Subcutaneous abdominal adipose tissue (tissue), 5 donors: ENCODE measurements at regions not wholly inside any gene's neighbourhood (a gene's known extent, or its start where the extent isn't known, plus 50 kb on each side); places are given as distances from the start of the nearest gene placed in this dataset.

Experiments
- H3K27ac ChIP-seq: one replicate; pipeline ENCODE4 v1.7.0; 2013; ENCODE audit warnings: low read depth, mild to moderate bottlenecking, inconsistent platforms, low read length, moderate library complexity
- H3K27me3 ChIP-seq, 5 donors: one replicate each; pipeline ENCODE4 v1.7.0; 2013; ENCODE audit warnings: low read length in 5 of 5, inconsistent platforms in 1 of 5; ENCODE audit not compliant: control insufficient read depth in 5 of 5, insufficient read depth in 4 of 5
- H3K36me3 ChIP-seq, 5 donors: one replicate each; pipeline ENCODE4 v1.7.0; 2013; ENCODE audit warnings: low read length in 5 of 5; ENCODE audit not compliant: control insufficient read depth in 5 of 5, insufficient read depth in 5 of 5
- H3K4me1 ChIP-seq, 5 donors: one replicate each; pipeline ENCODE4 v1.7.0; 2013; ENCODE audit warnings: low read length in 5 of 5, mild to moderate bottlenecking in 3 of 5, moderate library complexity in 1 of 5; ENCODE audit not compliant: control insufficient read depth in 5 of 5, insufficient read depth in 5 of 5
- H3K4me3 ChIP-seq, 5 donors: one replicate each; pipeline ENCODE4 v1.7.0; 2013; ENCODE audit warnings: low read length in 5 of 5, low read depth in 1 of 5
- H3K9ac ChIP-seq, 5 donors: one replicate each; pipeline ENCODE4 v1.7.0; 2013; ENCODE audit warnings: low read length in 5 of 5, mild to moderate bottlenecking in 4 of 5, moderate library complexity in 3 of 5
- H3K9me3 ChIP-seq, 5 donors: one replicate each; pipeline ENCODE4 v1.7.0; 2013; ENCODE audit warnings: low read length in 5 of 5; ENCODE audit not compliant: control insufficient read depth in 5 of 5
- donor health status: healthy.
- donor health status: healthy.
- donor health status: healthy.
- donor health status: healthy.
- donor health status: healthy.

DNA sequence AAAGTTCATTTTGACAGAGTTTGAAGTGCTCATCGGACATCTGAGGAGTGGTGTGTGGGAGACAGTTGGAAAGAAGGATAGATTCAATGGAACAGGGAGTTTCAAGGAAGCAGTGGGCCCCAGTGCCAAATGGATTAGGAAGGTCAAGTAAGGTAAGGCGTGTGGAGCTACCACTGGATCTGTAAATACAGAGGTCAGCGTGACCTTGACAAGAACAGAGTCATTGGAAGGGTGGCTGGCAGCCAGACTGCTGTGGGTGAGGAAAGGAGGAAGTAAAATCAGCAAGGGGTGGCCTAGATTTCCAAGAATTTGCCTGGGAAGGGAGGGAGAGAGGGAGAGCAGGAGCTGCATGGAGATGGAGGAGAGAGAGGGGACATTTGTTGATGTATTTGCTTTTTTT is 68.2 kb upstream of the IGF1 start:
- Histone ChIP-seq H3K27me3 (no peaks in the 10 kb centered on the region), H3K36me3 (no peaks in the 10 kb centered on the region), H3K4me1 (peaks cover 0 to 8% (median 0%) of the 10 kb centered on the region in 5 donors), H3K4me3 (no peak overlapping the region), H3K9ac (no peak overlapping the region), H3K9me3 (no peaks in the 10 kb centered on the region), H3K27ac (no peak overlapping the region)

- no peak overlapping the region for H3K9ac ChIP-seq
- H3K27ac ChIP-seq: no peak overlapping the region
- no peak overlapping the region for H3K4me3 ChIP-seq
- H3K9me3 ChIP-seq: no peaks in the 10 kb centered on the region
- H3K27me3 ChIP-seq: peaks cover 0 to 2% (median 0%) of the 10 kb centered on the region in 5 donors
- peaks cover 0 to 3% (median 0%) of the 10 kb centered on the region in 5 donors for H3K4me1 ChIP-seq
- no peaks in the 10 kb centered on the region for H3K36me3 ChIP-seq
These were observed 63.4 kb upstream of the IGF1 start for GRCh38 chr12:102543494-102544485.

GRCh38 chr12:102542816-102543440 is 62.6 kb upstream of the IGF1 start:
- peaks cover 0 to 3% (median 0%) of the 10 kb centered on the region in 5 donors for H3K4me1 ChIP-seq
- no peak overlapping the region for H3K9ac ChIP-seq
- no peaks in the 10 kb centered on the region for H3K9me3 ChIP-seq
- no peak overlapping the region for H3K4me3 ChIP-seq
- peaks cover 0 to 2% (median 0%) of the 10 kb centered on the region in 5 donors for H3K27me3 ChIP-seq
- no peaks in the 10 kb centered on the region for H3K36me3 ChIP-seq
- H3K27ac ChIP-seq: no peak overlapping the region

DNA sequence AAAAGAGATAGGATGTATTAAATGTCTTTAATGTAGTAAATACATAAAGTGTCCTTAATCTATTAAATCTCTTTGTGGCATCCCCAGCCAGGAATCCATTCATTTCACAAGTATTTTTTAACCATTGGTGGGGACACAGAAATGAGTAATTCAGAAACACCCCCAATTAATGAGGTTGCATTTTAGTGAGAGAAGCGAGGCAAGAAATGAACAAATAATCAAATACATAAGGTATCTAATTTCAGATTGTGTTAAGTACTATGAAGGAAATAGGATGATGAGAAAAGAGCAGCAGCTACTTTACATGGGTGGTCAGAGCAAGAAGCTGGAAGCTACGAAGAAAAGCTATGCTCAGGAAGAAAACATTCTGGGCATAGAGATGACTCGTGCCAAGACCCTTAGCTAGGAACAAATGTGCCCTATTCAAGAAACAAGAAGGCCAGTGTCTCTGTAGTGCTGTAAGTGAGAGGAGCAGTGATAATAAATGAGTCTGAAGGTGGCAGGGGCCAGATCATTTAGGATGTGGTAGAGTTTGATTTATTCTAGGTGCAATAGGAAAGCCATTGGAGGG is 60.5 kb upstream of the IGF1 start:
- H3K36me3 ChIP-seq: no peaks in the 10 kb centered on the region
- no peak overlapping the region for H3K27ac ChIP-seq
- no peak overlapping the region for H3K9ac ChIP-seq
- H3K4me3 ChIP-seq: no peak overlapping the region
- no peaks in the 10 kb centered on the region for H3K9me3 ChIP-seq
- H3K4me1 ChIP-seq: peaks cover 0 to 4% (median 0%) of the 10 kb centered on the region in 5 donors
- H3K27me3 ChIP-seq: peaks cover 0 to 2% (median 0%) of the 10 kb centered on the region in 5 donors

GRCh38 chr12:102539651-102540553 is 59.5 kb upstream of the IGF1 start:
- H3K4me1 ChIP-seq: peaks cover 0 to 14% (median 0%) of the 10 kb centered on the region in 5 donors
- no peaks in the 10 kb centered on the region for H3K9me3 ChIP-seq
- H3K36me3 ChIP-seq: no peaks in the 10 kb centered on the region
- no peak overlapping the region for H3K27ac ChIP-seq
- H3K9ac ChIP-seq: no peak overlapping the region
- peaks cover 0 to 4% (median 3%) of the 10 kb centered on the region in 5 donors for H3K27me3 ChIP-seq
- no peak overlapping the region for H3K4me3 ChIP-seq

- no peak overlapping the region for H3K9ac ChIP-seq
These were observed 54.9 kb upstream of the IGF1 start for GRCh38 chr12:102535306-102535705.

GRCh38 chr12:102534899-102535298 is 54.5 kb upstream of the IGF1 start:
- Histone ChIP-seq H3K36me3 (no peaks in the 10 kb centered on the region), H3K9me3 (no peaks in the 10 kb centered on the region), H3K9ac (no peak overlapping the region), H3K4me3 (no peak overlapping the region), H3K4me1 (peaks cover 0 to 20% (median 0%) of the 10 kb centered on the region in 5 donors), H3K27ac (no peak overlapping the region), H3K27me3 (peaks cover 0 to 6% (median 3%) of the 10 kb centered on the region in 5 donors)

More at GRCh38 chr12:102535306-102535705, 54.9 kb upstream of the IGF1 start:
- Histone ChIP-seq H3K4me1 (peaks cover 0 to 21% (median 0%) of the 10 kb centered on the region in 5 donors), H3K9me3 (no peaks in the 10 kb centered on the region), H3K36me3 (no peaks in the 10 kb centered on the region), H3K4me3 (no peak overlapping the region), H3K27ac (no peak overlapping the region), H3K27me3 (peaks cover 0 to 6% (median 3%) of the 10 kb centered on the region in 5 donors)

DNA sequence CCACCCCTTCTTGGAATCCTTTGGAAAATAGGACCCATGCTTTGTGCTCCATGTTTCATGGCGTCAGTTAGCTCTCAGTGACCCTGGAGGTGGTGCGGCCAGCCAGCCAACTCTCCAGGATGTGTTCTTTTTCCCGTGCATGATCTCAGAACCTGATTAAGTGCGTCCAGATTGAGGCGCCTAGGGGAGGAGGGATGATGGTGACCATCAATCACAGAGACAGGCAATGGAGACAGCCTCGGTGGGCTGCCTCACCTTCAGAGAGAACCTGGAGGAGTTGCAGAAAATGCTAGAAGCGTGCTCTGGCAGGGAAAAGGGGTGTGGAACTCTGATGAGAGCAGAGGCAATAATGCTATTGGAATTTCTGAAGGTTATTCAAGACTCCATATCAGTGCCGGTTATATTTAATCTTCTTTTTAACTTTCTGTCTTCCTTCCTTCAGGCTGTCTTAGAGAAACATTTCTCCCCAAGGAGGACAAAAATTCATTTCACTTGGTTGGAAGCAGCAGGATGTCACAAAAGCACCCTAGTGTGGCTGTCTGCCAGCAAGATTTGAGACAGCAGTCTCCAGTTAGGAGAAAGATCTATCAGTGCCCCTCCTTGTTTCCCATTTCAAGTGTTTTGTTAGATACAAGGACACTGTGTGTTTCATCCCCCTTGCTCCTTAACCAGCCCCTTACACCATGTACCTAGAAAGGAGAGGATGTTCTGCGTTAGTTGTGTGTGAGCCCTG is 53.3 kb upstream of the IGF1 start:
- Histone ChIP-seq H3K36me3 (no peaks in the 10 kb centered on the region), H3K9ac (no peak overlapping the region), H3K4me1 (peaks cover 0 to 19% (median 0%) of the 10 kb centered on the region in 5 donors), H3K27ac (no peak overlapping the region), H3K9me3 (no peaks in the 10 kb centered on the region), H3K4me3 (no peak overlapping the region), H3K27me3 (peaks cover 0 to 6% (median 2%) of the 10 kb centered on the region in 5 donors)
